Sigmoid colon (tissue), 6 donors: ENCODE measurements at regions not wholly inside any gene's neighbourhood (a gene's known extent, or its start where the extent isn't known, plus 50 kb on each side); places are given as distances from the start of the nearest gene placed in this dataset.

Experiments used
- DNase-seq: peaks from one replicate; pipeline ENCODE4 v3.0.0-alpha.2; 2019
- H3K27ac ChIP-seq, 4 donors: fragments of 200-600 bp; sonication (generic); one replicate each; pipeline ENCODE4 v1.5.1; 2016 to 2019; ENCODE audit warnings: mild to moderate bottlenecking in 1 of 4
- H3K27me3 ChIP-seq, 3 donors: fragments of 200-600 bp; sonication (generic); one replicate each; pipeline ENCODE4 v1.5.1; 2019; ENCODE audit warnings: mild to moderate bottlenecking in 1 of 3
- H3K36me3 ChIP-seq, 4 donors: fragments of 200-600 bp; sonication (generic); one replicate each; pipeline ENCODE4 v1.5.1; 2016 to 2019
- H3K4me1 ChIP-seq, 4 donors: fragments of 200-600 bp; sonication (generic); one replicate each; pipeline ENCODE4 v1.5.1; 2017 to 2019
- H3K4me3 ChIP-seq, 4 donors: fragments of 200-600 bp; sonication (generic); one replicate each; pipeline ENCODE4 v1.5.1; 2017 to 2019; ENCODE audit warnings: mild to moderate bottlenecking in 2 of 4, moderate library complexity in 1 of 4
- H3K9me3 ChIP-seq, 4 donors: fragments of 200-600 bp in 3 of 4; sonication (generic) in 3 of 4; one replicate each; pipeline versions ENCODE4 v1.5.1 to v1.6.1; 2013 to 2019
- EP300 ChIP-seq, 4 donors: sonication (generic); formaldehyde crosslinking; IDR thresholded peaks; one replicate each; pipeline ENCODE4 v1.6.1; 2017; ENCODE audit warnings: antibody characterized with exemption in 4 of 4
- POLR2A ChIP-seq, 2 donors: fragments of 450-650 bp; IDR thresholded peaks; one replicate each; pipeline ENCODE4 v1.6.1; 2016; ENCODE audit warnings: antibody characterized with exemption in 2 of 2, mild to moderate bottlenecking in 2 of 2, moderate library complexity in 2 of 2
- POLR2AphosphoS5 ChIP-seq, 4 donors: sonication (generic); formaldehyde crosslinking; IDR thresholded peaks; one replicate each; pipeline ENCODE4 v1.6.1; 2017; ENCODE audit warnings: antibody characterized with exemption in 4 of 4
- WGBS, 2 donors: extraction: QIAGEN DNeasy Blood & Tissue Kit; methylation state at CpG; one replicate each; pipeline ENCODE4 v1.1.7; 2013; 5-methylcytosine and 5-hydroxymethylcytosine counted together
- intact Hi-C: fragments of 100-400 bp; cut with DNase I; formaldehyde crosslinking; loops from one replicate; pipeline ENCODE4 v1.15.1; 2023
- TF ChIP-seq, protein P1 (sequence below), 4 experiments: fragments of 450-650 bp in 3 of 4; fragments of 200-600 bp in 1 of 4; IDR thresholded peaks; one replicate each; pipeline ENCODE4 v1.5.1; 2016 to 2019; ENCODE audit warnings: antibody characterized with exemption in 4 of 4, mild to moderate bottlenecking in 3 of 4, moderate library complexity in 2 of 4
- donor health status: healthy with polysubstance abuse.
- donor health status: healthy.

DNA sequence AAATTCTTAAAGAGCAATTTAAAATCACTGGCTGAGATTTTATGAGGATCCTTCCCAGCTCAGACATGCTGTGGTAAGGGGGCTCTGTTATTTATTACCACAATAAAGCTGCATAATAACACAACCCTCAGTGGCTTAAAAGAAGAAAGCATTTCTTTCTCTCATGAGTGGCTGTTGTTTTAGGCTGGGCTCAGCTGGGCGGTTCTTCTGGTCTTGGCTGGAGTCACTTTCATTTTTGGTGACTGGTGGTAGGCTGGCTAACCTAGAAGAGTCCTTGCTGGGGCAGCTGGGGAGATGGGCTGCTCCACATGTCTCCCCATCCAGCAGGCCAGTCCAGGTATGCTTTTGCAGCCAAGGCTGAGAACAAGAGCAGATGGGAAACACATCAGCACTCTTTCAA, 113.0 kb upstream of the MSX1 start:
- peaks cover 0 to 9% (median 0%) of the 10 kb centered on the region in 3 donors for H3K27me3 ChIP-seq
- H3K36me3 ChIP-seq, result no peaks in the 10 kb centered on the region
- no peak overlapping the region for H3K27ac ChIP-seq
- TF ChIP-seq EP300 (IDR thresholded peaks at IDR 0.05) (no peak), POLR2AphosphoS5 (IDR thresholded peaks at IDR 0.05) (no peak), POLR2A (IDR thresholded peaks at IDR 0.05) (no peak)
- TF ChIP-seq, protein P1, sequence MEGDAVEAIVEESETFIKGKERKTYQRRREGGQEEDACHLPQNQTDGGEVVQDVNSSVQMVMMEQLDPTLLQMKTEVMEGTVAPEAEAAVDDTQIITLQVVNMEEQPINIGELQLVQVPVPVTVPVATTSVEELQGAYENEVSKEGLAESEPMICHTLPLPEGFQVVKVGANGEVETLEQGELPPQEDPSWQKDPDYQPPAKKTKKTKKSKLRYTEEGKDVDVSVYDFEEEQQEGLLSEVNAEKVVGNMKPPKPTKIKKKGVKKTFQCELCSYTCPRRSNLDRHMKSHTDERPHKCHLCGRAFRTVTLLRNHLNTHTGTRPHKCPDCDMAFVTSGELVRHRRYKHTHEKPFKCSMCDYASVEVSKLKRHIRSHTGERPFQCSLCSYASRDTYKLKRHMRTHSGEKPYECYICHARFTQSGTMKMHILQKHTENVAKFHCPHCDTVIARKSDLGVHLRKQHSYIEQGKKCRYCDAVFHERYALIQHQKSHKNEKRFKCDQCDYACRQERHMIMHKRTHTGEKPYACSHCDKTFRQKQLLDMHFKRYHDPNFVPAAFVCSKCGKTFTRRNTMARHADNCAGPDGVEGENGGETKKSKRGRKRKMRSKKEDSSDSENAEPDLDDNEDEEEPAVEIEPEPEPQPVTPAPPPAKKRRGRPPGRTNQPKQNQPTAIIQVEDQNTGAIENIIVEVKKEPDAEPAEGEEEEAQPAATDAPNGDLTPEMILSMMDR (IDR thresholded peaks at IDR 0.05), result no peak
- intact Hi-C loops, result no loop called here
- H3K9me3 ChIP-seq, result peaks cover 0 to 15% (median 9%) of the 10 kb centered on the region in 4 donors
- H3K4me3 ChIP-seq, result no peak overlapping the region
- 95 to 97% methylated on average over 1 of the region's 1 CpG for WGBS, 2 donors
- H3K4me1 ChIP-seq, result no peaks in the 10 kb centered on the region
- DNase-seq, result no peak

DNA sequence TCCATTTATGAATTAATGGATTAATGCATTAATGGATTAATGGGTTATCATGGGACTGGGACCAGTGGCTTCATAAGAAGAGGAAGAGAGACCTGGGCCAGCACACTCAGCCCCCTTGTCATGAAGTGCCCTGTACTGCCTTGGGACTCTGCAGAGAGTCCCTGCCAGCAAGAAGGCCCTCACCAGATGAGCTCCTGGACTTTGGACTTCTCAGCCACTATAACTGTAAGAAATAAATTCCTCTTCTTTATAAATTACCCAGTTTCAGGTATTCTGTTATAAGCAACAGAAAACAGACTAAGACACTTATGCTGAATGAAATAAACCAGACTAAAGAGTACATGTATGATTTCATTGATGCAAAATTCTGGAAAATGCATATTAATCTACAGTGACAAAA, 119.4 kb upstream of the MSX1 start:
- H3K4me1 ChIP-seq, result peaks cover 0 to 11% (median 5%) of the 10 kb centered on the region in 4 donors
- no peak for DNase-seq
- intact Hi-C loops, result no loop called here
- H3K27me3 ChIP-seq, result no peaks in the 10 kb centered on the region
- TF ChIP-seq EP300 (IDR thresholded peaks at IDR 0.05), result no peak
- TF ChIP-seq POLR2AphosphoS5 (IDR thresholded peaks at IDR 0.05), result no peak
- TF ChIP-seq, protein P1 (IDR thresholded peaks at IDR 0.05), result no peak
- no peak for TF ChIP-seq POLR2A (IDR thresholded peaks at IDR 0.05)
- H3K27ac ChIP-seq, result no peak overlapping the region
- no peaks in the 10 kb centered on the region for H3K36me3 ChIP-seq
- H3K9me3 ChIP-seq, result peaks cover 0 to 4% (median 0%) of the 10 kb centered on the region in 4 donors
- H3K4me3 ChIP-seq, result no peak overlapping the region

DNA sequence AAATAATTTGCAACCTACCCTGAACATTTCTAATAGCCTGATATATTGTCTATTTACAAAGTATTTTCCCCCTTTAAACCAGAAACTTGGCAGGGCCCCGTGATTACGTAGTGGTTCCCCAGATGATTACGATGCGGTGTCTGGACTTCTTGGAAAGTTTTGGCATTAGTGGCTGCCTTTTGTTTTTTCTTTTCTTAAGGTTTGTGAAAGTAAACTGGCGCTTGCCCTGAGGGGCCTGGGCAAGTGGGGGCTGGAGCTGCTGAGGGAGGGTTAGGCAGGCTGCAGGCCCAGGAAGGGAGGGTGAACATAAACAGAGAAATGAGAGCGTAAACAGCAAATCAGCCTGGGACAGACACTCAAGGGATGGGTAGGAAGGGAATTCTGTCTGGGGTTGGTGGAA, 123.6 kb upstream of the MSX1 start:
- Histone ChIP-seq H3K36me3 (no peaks in the 10 kb centered on the region), H3K9me3 (no peaks in the 10 kb centered on the region), H3K4me3 (no peak overlapping the region), H3K27me3 (no peaks in the 10 kb centered on the region), H3K27ac (no peak overlapping the region), H3K4me1 (peaks cover 0 to 11% (median 5%) of the 10 kb centered on the region in 4 donors)
- WGBS, 2 donors, result 66 to 79% methylated on average over 6 of the region's 6 CpGs
- intact Hi-C loops, result no loop called here
- peak; percentile 57 for DNase-seq
- TF ChIP-seq EP300 (IDR thresholded peaks at IDR 0.05) (no peak), POLR2AphosphoS5 (IDR thresholded peaks at IDR 0.05) (no peak), POLR2A (IDR thresholded peaks at IDR 0.05) (no peak)
- TF ChIP-seq, protein P1 (IDR thresholded peaks at IDR 0.05), result no peak

DNA sequence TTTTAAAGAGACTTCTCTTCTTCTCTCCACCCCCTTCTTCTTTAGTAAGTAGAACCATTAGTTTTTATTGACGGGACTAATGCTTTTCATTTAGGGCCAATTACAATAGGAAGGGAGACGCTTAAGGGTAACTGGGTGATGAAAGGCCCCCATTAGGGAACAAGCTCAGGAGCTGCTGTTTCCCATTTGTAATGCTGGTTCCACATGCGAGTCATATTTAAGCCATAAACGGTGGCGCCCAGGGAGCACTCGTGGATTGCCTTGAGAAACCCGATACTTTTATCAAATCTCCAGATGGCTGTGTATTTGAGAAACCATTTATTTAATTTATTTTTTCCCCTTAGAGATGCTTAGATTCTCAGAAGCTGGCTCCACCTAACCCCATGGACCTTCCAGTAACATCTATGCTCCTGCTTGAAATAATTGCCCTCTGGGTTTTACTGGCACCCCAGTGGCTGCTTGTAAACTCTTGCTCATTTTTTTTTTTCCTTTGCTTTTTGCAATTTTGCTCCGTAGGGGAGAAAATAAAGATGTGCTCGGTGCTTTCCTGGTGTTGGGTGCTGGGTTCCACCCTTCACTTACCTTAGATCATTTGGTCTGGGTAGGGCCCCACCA, 124.2 kb upstream of the MSX1 start:
- Histone ChIP-seq H3K27ac (no peak overlapping the region), H3K9me3 (no peaks in the 10 kb centered on the region), H3K4me3 (no peak overlapping the region), H3K36me3 (no peaks in the 10 kb centered on the region), H3K4me1 (peaks cover 0 to 11% (median 5%) of the 10 kb centered on the region in 4 donors), H3K27me3 (no peaks in the 10 kb centered on the region)
- intact Hi-C loops, result no loop called here
- peak; percentile 48 for DNase-seq
- TF ChIP-seq POLR2A (IDR thresholded peaks at IDR 0.05), result no peak
- no peak for TF ChIP-seq POLR2AphosphoS5 (IDR thresholded peaks at IDR 0.05)
- TF ChIP-seq EP300 (IDR thresholded peaks at IDR 0.05), result no peak
- WGBS, 2 donors, result 78% methylated on average over 9 of the region's 9 CpGs

DNA sequence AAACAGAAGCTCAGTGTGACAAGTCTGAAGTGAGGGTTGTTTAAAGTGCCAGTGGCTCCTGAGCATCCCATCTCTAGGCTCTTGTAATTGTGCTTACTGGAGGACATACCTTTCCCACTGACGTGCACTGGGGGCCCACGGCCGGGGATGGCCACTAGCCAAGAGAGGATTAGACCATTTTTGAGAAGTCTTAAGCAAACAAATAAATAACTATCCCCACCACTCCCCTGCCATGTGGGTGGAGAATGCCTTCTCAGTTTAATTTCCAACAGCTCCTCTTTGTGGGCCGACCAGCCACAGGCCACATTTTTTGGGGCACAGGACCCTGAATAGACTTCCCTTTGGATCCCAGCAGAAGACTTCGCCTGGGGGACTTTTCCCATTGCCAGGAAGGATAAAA, 125.0 kb upstream of the MSX1 start:
- intact Hi-C loops, result no loop called here
- WGBS, 2 donors, result 65 to 69% methylated on average over 5 of the region's 5 CpGs

DNA sequence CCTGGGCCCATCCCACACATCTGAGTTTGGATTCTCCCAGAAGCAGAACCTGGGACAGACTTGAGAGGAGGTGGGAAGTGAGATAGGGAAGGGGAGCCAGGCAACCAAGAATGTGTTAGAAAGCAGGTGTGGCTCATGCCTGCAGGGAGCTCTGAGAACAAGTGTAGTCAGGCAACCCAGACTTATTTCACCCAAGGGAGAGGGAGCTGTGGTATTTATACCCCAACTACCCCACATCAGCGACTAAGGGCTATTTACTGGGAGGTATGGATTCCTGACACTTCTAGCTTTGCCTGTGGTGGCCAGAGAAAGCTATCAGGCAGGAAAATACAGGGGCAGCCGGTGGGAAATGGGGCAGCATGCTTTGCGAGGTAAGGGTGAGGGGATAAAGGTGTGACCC, 125.8 kb upstream of the MSX1 start:
- H3K4me1 ChIP-seq, result peaks cover 0 to 11% (median 5%) of the 10 kb centered on the region in 4 donors
- H3K4me3 ChIP-seq, result no peak overlapping the region
- H3K27me3 ChIP-seq, result no peaks in the 10 kb centered on the region
- intact Hi-C loops, result no loop called here
- peak; percentile 12 for DNase-seq
- no peak overlapping the region for H3K27ac ChIP-seq
- no peak for TF ChIP-seq EP300 (IDR thresholded peaks at IDR 0.05)
- TF ChIP-seq, protein P1 (IDR thresholded peaks at IDR 0.05), result no peak
- TF ChIP-seq POLR2A (IDR thresholded peaks at IDR 0.05), result no peak
- TF ChIP-seq POLR2AphosphoS5 (IDR thresholded peaks at IDR 0.05), result no peak
- WGBS, 2 donors, result 89% methylated on average over 3 of the region's 3 CpGs
- no peaks in the 10 kb centered on the region for H3K9me3 ChIP-seq
- H3K36me3 ChIP-seq, result no peaks in the 10 kb centered on the region

More for the DNA sequence above, 125.0 kb upstream of the MSX1 start:
- Histone ChIP-seq H3K4me1 (peaks cover 0 to 11% (median 5%) of the 10 kb centered on the region in 4 donors), H3K27me3 (no peaks in the 10 kb centered on the region), H3K9me3 (no peaks in the 10 kb centered on the region), H3K36me3 (no peaks in the 10 kb centered on the region), H3K4me3 (no peak overlapping the region), H3K27ac (no peak overlapping the region)
- DNase-seq, result peak; percentile 36
- TF ChIP-seq POLR2AphosphoS5 (IDR thresholded peaks at IDR 0.05) (no peak), EP300 (IDR thresholded peaks at IDR 0.05) (no peak)
